Right forelimb (tissue), 1 donor: ENCODE measurements at regions not wholly inside any gene's neighbourhood (a gene's known extent, or its start where the extent isn't known, plus 50 kb on each side); places are given as distances from the start of the nearest gene placed in this dataset.
A peak's percentile ranks its signal among the peaks of the same experiment; 100 is the strongest.
"Not testable (repeated sequence)": the region's sequence is repeated elsewhere in the genome, so short reads cannot be mapped to it uniquely, and the experiment has no call there.

Source experiments
- DNase-seq: peaks from one replicate; pipeline ENCODE4 v3.0.0-alpha.2; 2018

GRCh38 chr1:221204055-221204833 lies 325.0 kb downstream of the HLX start:
- DNase-seq = no peak

GRCh38 chr1:221206076-221206475 lies 326.8 kb downstream of the HLX start:
- no peak for DNase-seq

GRCh38 chr1:221212926-221213325 lies 333.7 kb downstream of the HLX start:
- no peak for DNase-seq

GRCh38 chr1:221217029-221217428 lies 337.8 kb downstream of the HLX start:
- DNase-seq = no peak

- DNase-seq = no peak
Measured at GRCh38 chr1:221223281-221223680, 344.0 kb downstream of the HLX start.

- no peak for DNase-seq
Measured at GRCh38 chr1:221227460-221227859, 348.2 kb downstream of the HLX start.

- DNase-seq = no peak
Measured at GRCh38 chr1:221227872-221228337, 348.7 kb downstream of the HLX start.

GRCh38 chr1:221228594-221228993 lies 349.4 kb downstream of the HLX start:
- no peak for DNase-seq

- DNase-seq = no peak
Measured at GRCh38 chr1:221230605-221231004, 351.4 kb downstream of the HLX start.

- no peak for DNase-seq
Measured at GRCh38 chr1:221234791-221235190, 355.5 kb downstream of the HLX start.

GRCh38 chr1:221237587-221237986 lies 358.3 kb downstream of the HLX start:
- DNase-seq = no peak

GRCh38 chr1:221239181-221239580 lies 359.9 kb downstream of the HLX start:
- no peak for DNase-seq

GRCh38 chr1:221239792-221240191 lies 360.5 kb downstream of the HLX start:
- peak; percentile 53 for DNase-seq

- no peak for DNase-seq
Measured at GRCh38 chr1:221240690-221241089, 361.4 kb downstream of the HLX start.

GRCh38 chr1:221241157-221241556 lies 361.9 kb downstream of the HLX start:
- no peak for DNase-seq

GRCh38 chr1:221241592-221241991 lies 362.3 kb downstream of the HLX start:
- no peak for DNase-seq

GRCh38 chr1:221246067-221246466 lies 366.8 kb downstream of the HLX start:
- no peak for DNase-seq

GRCh38 chr1:221246628-221247415 lies 367.6 kb downstream of the HLX start:
- DNase-seq = no peak

- DNase-seq = no peak
Measured at GRCh38 chr1:221251580-221251979, 372.3 kb downstream of the HLX start.

GRCh38 chr1:221254813-221255212 lies 375.6 kb downstream of the HLX start:
- no peak for DNase-seq

GRCh38 chr1:221256773-221257172 lies 377.5 kb downstream of the HLX start:
- DNase-seq = no peak

- DNase-seq = not testable (repeated sequence)
Measured at GRCh38 chr1:221257548-221257947, 378.3 kb downstream of the HLX start.

- not testable (repeated sequence) for DNase-seq
Measured at GRCh38 chr1:221262677-221263076, 383.4 kb downstream of the HLX start.
